HG02678 (cell line): ENCODE measurements at regions not wholly inside any gene's neighbourhood (a gene's known extent, or its start where the extent isn't known, plus 50 kb on each side); places are given as distances from the start of the nearest gene placed in this dataset.
A peak's percentile ranks its signal among the peaks of the same experiment; 100 is the strongest.

Experiments used
- ATAC-seq: cut with Tn5 transposase; IDR thresholded peaks from one replicate; pipeline ENCODE4 v1.9.1; 2021; ENCODE audit warnings: mild to moderate bottlenecking, moderate library complexity; ENCODE audit not compliant: unreplicated experiment

DNA sequence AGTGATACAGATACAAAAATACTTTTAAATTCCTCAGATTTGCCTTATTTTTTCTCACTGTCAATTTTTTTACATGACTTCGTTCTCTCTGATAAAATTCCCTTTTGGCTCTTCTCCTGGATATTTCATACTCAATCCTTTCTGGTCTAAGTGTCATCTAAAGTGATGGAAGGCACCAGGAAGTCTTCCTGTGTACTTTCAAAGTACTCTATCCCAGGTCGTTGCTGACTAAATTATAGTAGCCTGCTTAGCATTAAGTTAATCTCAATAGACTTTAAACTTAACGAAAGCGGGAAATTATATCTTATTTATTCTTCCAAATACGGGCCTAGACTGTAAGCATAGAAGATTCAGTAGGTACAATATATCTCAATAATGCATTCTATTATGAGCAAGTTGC lies 67.8 kb downstream of the CASP12 start:
- ATAC-seq = no peak

DNA sequence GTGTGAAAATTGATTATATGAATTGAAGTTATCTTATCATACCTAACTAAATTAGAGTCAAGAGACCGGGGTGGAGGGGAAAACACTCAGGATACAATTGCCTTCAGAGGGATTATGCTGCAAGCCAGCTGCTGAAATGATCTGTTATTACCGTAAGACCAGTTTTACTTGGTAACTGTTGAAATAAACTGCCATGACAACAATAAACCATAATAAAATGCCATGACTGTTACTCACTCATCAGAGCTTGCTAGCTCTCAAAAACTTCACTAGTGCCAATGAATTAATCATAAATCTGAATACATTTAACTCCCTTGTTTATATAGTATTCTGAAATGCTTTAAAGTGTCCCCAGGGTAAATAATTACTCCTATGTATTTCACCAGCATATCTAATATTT lies 68.2 kb downstream of the CASP12 start:
- ATAC-seq = no peak

DNA sequence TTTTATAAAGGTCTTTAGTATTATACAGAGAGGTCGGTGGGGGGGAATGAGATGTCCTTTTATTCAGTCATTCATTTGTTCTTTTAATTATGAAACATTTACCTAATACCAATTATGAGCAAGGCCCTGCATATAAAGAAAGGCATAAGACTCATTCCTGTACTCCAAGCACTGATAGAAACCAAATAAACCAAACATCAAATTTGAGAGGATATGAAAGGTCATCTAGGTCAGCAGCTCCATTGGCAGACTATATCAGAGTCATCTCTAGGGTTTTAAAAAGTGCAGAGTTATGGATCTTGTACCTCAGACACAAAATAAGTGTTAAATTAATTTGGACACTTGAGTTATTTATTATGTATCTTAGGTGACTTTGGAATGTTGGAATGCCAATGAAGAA lies 71.5 kb downstream of the CASP12 start:
- no peak for ATAC-seq

DNA sequence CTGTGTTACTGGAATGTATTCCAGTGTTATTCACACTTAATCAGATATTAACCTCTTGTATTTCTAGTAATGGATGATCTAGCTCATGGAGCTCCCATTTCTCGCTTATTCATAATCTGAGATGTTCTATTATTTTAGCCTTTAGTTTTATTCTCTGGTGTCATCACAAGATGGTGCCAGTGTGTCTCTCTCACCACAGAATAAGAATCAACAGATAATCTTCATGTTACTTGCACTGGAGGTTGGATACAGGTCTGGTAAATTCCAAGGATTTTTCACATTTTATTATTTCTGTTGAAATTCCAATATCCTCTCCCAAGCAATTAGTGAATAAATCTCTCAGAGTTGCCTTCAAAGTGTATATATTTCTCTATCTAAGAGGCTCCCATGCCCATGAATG lies 74.6 kb downstream of the CASP12 start:
- ATAC-seq = no peak

DNA sequence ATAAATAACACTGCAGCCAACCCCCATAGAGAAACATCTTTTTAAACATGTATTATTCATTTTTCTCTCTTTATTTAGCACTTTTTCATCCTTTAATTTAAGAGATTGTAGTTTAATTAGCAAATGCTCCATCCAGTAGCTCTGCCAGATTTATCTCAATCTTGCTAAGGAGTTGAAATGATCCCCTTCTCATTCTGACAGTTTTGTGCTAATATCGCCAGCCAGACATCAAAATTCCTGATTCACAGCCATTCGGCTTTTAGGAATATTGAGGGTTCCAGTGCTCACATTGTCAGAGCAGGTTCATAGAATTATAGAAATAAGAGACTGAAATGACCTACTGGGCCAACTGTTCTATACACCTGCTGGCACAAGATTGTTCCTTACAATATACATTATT lies 77.8 kb downstream of the CASP12 start:
- no peak for ATAC-seq

DNA sequence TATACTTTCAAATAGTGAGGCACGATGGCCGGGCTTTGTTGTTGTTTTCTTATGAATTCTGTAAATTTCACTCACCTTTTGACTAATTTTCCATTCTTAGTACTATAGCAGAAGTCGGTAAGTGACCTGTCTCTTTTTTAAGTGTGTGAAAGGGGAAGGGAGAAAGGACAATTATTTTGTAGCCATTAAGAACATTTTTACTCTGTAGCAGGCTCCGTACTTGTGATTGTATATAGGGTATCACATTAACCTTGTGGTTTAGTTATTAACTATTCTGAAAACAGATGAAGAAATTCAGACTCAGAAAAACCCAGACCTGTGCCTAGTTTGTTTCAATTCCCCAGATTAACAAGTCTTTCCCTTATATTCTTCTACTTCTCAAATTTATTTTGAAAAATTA lies 78.7 kb downstream of the CASP12 start:
- no peak for ATAC-seq

DNA sequence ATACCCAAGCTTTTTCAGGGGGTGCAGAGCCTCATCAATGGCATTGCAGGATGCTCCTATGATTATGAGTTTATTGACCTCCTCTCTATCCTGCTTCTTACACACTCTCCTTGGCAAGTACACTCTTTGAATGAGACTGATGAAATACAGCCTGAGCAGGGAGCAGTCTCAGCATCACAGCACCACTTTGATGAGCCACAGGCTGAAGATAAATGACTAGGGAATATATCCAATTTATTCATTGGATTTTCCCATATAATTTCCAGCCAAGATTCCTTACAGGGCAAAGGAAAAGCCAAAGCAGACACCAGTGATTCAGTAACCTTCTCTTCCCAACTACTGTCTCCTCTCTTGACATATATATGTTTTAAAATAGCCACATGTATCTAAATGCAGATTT lies 79.2 kb downstream of the CASP12 start:
- no peak for ATAC-seq

DNA sequence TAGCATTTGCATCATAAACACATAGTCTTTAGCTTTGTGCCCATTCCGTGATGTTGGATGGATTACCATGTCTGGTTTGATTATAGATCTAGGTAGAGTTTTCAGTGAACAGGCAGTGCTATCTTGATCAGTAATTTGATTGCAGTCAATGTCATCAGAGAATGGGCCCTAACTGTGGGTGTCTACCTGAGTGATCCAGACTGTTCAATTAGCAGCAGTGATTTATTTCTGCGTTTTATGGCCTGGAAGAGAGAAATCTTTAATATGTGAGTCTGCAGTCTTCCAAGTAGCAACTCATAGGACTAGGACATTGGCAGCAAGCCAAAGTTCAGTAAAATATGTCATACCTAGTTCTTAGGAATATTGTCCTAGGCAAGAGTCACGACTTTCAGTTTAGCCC lies 80.3 kb downstream of the CASP12 start:
- ATAC-seq = no peak

DNA sequence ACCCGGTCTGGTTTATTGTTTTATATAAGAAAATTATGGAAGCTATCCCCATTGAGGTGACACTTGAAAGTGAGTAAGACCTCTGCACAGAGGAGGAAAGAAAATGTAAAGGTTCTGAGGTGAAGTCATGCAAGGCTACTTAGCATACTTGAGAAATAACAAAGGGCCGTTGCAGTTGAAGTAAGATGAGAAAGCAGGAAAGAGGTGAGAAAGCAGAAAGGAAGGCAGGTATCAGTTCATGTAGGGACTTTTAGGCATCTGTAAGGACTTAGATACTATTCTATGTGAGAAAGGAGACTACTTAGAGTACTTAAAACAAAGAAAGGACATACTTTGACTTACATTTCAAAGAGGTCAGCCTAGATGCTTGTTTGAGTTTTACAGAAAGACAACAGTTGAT lies 84.7 kb downstream of the CASP12 start:
- no peak for ATAC-seq

DNA sequence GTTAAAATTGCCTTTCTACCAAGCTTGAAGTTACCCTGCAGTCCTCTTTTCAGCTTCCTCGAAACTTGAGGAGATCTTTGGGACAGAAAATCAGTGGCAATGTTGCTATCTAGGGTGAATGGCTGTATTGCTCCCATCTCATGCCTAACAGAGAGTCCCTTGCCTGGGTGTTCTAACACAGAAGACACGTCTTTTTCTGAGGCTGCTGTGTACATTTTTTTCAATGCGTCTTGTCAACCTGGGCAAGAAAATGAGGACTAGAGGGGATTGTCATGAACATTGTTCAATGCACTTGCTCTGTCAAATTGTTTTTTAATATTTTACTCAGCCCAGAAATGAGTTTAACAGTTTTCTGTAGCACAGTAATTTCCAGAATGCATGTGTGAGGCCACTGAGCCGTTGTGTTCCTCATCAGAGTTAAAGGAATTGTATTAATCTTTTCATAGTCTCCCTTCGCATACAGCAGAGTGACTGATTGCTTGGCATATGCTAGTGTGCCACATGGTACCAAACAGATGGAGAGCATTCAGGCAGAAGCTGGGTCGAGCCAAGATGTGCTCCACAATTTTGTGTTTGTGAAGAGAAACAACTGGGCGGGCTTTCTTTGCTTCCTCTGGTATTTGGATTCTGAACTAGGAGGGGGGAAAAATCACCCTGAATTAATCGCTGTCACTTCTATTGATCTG lies 86.0 kb downstream of the CASP12 start:
- no peak for ATAC-seq

DNA sequence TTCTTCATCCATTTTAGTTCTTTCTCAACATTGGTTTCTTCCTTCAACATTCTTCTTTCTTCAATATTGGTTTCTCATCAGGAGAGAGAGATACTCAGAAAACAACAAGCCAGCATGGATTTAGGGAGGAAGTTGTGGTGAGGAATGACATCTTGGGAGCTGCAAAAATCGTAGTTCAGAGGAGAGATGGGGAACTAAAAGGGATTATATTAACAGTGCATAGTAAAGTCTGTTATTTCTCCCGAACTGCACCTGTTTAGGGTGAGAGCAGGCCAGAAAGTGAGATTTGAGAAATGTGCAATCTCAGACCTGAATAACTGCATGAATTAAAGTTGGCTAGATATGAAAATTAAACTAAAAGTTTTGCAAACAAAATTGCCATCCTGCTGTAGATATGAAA lies 94.5 kb downstream of the CASP12 start:
- no peak for ATAC-seq

DNA sequence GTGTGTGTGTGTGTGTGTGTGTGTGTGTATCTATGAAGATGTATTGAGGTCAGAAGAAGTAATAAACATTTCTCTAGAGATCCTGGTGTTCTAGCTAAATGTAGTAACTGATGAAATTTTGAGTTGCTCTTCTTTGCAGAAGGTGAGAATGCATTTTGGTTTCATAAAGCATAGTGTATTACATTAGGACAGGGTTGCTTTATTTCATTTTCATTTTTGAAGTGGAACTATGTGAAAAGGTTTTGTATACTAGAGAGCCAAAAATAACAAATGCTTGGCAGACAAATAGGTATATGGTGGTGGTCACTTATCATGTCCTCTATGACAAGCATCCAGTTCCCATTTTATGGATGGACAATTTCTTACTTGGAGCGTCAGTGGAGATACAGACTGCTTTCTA lies 99.0 kb downstream of the CASP12 start:
- ATAC-seq = peak; percentile 91

DNA sequence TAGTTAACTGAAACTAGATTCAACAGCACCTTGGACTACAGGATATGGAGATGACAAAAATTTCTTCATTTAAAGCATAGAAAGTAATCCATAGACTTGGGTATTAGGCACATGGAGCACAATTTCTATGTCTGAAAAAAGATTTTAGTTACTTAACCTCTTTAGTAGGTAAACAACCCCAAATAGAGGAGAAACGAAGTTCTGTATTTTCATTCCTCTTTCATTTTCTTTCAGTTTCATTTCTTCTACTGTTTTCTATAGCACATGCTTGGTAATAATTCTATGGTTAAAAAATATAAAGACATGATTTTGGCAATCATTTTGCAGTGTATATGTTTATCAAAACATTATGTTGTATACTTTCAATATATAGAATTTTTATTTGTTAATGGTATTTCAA lies 99.5 kb downstream of the CASP12 start:
- peak; percentile 65 for ATAC-seq

DNA sequence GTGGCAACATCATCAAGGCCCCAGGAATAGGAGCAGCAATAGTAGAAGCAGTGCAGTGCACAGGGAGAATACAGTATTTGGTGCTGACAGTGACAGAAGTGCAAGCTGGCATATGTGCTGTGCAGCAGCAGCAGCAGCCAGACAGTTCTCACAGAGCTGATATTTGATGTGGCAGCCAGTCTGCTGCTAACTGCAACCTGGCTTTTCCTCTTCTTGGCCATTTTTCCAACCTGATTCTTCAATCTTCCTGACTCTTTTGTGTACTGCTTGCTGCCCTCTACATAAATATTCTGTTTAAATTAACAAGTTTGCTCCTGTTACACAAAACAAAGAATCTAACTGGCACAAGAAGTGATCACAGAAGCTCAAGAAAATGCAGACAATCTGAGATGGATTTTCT lies 102.0 kb downstream of the CASP12 start:
- ATAC-seq = no peak

DNA sequence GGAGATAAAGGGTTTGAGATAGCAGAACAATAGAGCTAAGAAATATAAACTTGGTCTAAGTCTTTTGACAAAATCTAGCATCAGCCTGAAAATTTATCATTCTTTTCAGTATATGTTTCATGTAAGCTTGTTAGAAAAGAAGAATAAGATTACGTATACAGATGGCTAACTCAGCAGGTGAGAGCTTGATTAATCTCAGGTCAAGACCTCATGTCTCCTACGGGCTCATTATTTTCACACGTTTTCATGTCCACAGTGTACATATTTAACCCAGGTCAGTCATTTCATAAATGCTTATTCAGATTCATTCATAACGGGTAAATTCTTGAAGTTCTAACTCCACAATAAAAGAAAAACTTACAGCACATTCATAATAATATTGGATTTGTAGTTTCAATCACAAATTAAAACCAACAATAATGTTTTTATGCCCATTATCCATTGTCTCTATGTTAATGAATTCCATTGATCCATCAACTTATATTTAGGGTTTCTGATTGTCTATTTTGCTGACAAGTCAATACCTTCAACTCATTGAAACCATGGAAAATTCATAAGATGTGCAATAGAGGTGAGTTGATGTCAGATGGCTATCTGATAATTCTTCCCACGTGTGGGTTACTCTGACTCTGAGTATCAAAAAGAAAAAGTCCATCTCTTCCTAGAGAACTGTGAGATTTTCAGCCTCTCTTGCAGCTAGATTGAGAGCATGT lies 102.6 kb downstream of the CASP12 start:
- ATAC-seq = no peak

DNA sequence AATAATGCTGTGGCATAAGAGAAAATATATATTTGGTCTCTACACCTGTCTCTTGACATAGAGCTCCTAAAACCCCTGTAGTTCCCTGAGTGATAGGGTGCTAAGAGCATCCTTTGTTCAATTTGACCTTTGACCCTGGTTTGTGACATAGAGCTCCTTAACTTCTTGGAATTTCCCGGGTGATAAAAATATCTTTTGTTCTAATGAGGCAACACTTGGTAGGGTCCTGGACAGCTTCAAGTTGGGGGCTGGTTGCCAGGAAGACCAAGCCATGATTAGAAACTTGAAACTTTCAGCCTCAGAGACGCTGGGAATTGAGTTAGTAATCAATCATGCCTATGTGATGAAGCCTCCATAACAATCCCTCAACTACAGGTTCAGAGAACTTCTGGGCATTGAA lies 105.4 kb downstream of the CASP12 start:
- ATAC-seq = no peak

DNA sequence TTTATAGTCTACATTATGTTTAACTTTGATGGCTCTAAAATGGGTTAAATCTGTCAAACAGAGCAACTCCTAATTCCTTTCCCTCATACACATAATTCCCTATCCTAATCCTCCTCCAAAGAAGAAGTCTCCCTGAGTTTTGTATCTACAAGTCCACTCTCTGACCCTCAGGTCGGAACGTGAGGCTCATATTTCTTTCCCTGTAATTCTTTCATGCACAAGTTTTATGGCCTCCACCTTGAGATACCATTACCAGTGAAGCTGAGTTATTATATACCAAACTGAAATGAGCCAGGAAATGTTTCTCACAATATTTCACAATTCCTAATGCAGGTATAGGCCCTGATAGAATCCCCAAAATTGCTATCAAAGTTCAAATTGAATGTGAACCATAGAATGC lies 106.4 kb downstream of the CASP12 start:
- no peak for ATAC-seq

DNA sequence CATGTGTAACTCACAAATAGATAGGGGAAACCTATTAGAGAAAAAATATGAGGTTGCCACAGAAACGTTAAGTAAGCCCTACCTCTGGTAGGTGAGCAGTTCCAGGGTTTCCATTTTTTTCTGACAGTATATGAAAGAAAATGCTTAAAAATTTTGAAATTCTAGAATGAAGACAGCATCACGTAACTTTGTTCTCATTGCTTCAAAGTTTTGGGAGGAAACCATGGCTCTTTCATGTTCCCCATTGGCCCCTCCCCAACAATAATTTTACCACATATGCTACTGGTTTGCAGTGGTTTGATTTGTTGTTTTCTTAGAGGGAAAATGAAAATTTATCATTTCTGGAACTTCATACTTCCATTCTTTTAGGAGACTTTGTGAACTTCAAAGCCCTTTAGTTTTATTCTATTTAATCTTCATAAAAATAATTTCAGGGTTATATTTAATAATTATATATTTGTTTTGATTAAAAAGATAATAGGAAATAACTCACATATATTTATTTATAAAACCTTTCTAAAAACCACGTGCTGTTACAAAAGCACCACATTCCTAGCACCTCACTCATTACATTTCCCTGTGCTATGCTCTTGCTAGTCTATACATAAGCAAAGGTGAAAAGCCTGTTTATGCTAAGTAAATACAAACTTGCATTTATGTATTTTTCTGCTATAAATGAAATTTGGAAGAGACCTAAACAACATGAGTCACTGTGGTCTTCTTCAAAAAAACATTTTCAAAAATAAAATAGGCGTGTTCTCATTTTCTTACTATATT lies 113.4 kb downstream of the CASP12 start:
- ATAC-seq = no peak

DNA sequence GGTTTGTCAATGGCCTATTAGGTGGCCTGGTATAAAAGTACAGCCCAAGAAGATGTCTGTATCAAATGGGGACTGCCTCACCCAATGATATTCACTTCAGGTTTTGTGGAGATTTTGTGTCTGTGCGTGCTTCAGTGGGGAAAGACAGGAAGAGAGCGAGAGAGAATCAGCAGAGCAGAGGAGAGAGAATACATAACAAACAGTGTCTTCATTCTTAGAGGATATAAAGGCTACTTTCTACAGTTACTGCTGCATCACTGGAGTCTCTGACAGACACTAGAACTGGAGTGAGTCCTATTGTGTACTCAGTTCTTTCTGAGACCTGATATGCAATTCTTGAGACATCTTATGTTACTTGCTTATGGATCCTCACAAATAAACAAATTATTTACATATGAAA lies 115.0 kb downstream of the CASP12 start:
- no peak for ATAC-seq

DNA sequence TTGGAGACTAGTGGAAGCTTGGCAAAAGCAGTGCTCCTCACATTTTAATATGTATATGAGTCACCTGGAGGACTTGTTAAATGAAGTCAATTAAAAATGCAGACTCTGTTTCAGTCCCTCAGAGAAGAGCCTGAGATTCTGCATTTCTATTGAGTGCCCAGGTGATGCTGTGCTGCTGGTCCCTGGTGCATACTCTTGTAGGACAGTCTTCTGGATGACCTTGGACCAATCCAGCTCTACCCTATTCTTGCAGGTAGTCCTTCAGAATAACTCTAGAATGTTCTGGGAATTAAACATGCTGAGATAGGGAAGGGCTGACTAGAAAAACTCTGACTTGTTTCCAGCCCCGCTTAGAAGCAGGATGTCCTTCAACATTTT lies 115.9 kb downstream of the CASP12 start:
- ATAC-seq = no peak

DNA sequence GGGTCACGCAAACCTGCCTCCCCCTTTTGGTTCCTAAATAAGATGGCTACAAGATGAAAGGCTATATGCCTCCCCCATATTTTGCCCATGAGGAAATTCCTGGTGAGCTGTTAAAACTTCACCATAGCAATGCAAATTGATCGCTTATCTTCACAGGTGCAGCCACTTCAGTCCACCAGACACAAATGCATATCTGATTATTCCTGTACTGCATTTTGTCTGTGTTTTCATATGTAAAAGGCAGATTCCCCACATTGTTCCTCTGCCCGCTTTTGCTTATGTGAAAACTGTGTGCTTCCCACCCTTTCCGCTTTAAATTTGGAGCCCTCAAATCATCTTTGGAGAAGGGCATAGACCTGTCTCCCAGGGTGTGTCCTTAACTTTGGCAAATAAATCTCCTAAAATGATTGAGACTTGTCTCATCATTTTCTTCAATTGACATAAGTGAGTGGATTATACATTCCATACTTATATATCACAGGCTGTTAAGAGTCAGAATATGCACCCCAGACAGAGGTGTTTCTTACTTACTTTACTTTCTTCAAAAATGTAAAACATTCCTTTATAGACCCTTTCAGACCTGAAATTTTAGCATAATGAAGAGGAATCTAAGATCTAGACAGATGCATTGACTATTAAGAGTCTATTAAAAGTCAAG lies 116.4 kb downstream of the CASP12 start:
- no peak for ATAC-seq

DNA sequence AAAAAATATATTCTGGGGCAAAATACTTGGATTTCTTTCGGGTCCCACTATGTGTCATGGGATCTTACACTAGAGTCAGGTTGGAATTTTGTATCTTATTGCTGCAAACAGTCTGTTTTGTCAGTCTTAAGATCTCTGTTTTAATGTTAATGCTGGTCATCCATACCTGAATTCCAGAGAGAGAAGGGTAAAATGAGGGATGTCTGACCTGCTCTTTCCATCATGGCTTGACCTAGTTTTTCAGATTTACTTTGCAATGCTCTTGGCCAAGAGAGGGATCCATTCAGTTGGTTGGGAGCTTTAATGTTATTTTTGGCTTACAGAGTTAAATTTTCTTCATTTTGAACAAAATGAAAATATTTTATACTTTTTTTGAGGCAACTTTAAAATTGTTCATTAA lies 117.2 kb downstream of the CASP12 start:
- ATAC-seq = no peak
